Panc1 (cell line): ENCODE measurements at regions not wholly inside any gene's neighbourhood (a gene's known extent, or its start where the extent isn't known, plus 50 kb on each side); places are given as distances from the start of the nearest gene placed in this dataset.

Experiments used
- ATAC-seq: fragments of 200-7000 bp; cut with Tn5 transposase; 2 replicates; pipeline ENCODE4 v1.9.1; 2020; ENCODE audit warnings: mild to moderate bottlenecking, moderate library complexity
- BruUV-seq: library from RNA; stranded (reverse); fragments of 400-500 nt; replicated peaks from 2 replicates; lab custom pipeline; 2021; lab: Mats Ljungman, UMichigan
- CTCF ChIA-PET: fragments of 300-600 bp; sonication (Branson Sonifier 250); formaldehyde crosslinking; loops from one replicate; lab custom pipeline; 2022; ENCODE audit warnings: antibody characterized with exemption; lab: Charles Lee
- POLR2A ChIA-PET: fragments of 300-600 bp; sonication (Branson Sonifier 250); formaldehyde crosslinking; loops from one replicate; lab custom pipeline; 2022; ENCODE audit warnings: antibody characterized with exemption; lab: Charles Lee
- DNase-seq: peaks from one replicate; pipeline ENCODE4 v3.0.0-alpha.2; 2010; ENCODE audit warnings: low read depth, low spot score
- H3K27ac ChIP-seq: 2 replicates; pipeline ENCODE4 v1.5.1; 2011; ENCODE audit warnings: mild to moderate bottlenecking, low read length, inconsistent platforms
- H3K27me3 ChIP-seq: fragments of 200-500 bp; sonication (Bioruptor generic); 2 replicates; pipeline ENCODE4 v1.6.0; 2014; ENCODE audit warnings: low read length, inconsistent platforms; ENCODE audit not compliant: control insufficient read depth, insufficient read depth
- H3K36me3 ChIP-seq: fragments of 200-500 bp; sonication (Bioruptor generic); 2 replicates; pipeline ENCODE4 v1.5.1; 2014; ENCODE audit warnings: inconsistent platforms, mild to moderate bottlenecking, low read length, moderate library complexity; ENCODE audit not compliant: control insufficient read depth, insufficient read depth
- H3K4me1 ChIP-seq: 2 replicates; pipeline ENCODE4 v1.5.1; 2011; ENCODE audit warnings: inconsistent platforms, mild to moderate bottlenecking, low read length, moderate library complexity; ENCODE audit not compliant: control insufficient read depth, insufficient read depth
- H3K4me3 ChIP-seq, 2 experiments: 2 replicates each; pipeline ENCODE4 v1.5.1; 2011 to 2012; ENCODE audit warnings: low read depth in 2 of 2, low read length in 2 of 2, mild to moderate bottlenecking in 2 of 2, inconsistent platforms in 1 of 2, moderate library complexity in 1 of 2
- H3K9me3 ChIP-seq: fragments of 200-500 bp; sonication (Bioruptor generic); 2 replicates; pipeline ENCODE4 v1.5.1; 2014; ENCODE audit warnings: low read depth, mild to moderate bottlenecking, inconsistent platforms, low read length, moderate library complexity; ENCODE audit not compliant: control insufficient read depth, insufficient read depth
- POLR2AphosphoS5 ChIP-seq: IDR thresholded peaks from 2 replicates; pipeline ENCODE4 v1.6.1; 2012; ENCODE audit warnings: mild to moderate bottlenecking, low read depth, low read length, moderate library complexity
- SIN3A ChIP-seq: IDR thresholded peaks from 2 replicates; pipeline ENCODE4 v1.6.1; 2012; ENCODE audit warnings: low read depth, mild to moderate bottlenecking, low read length, moderate library complexity, borderline replicate concordance; ENCODE audit not compliant: insufficient read depth
- TCF7L2 ChIP-seq: IDR thresholded peaks from 2 replicates; pipeline ENCODE4 v1.6.1; 2011; ENCODE audit warnings: mild to moderate bottlenecking, low read depth, low read length, inconsistent platforms
- in situ Hi-C: cut with HindIII; loops from 2 replicates; pipeline ENCODE4 v1.10.0; 2016; ENCODE audit warnings: low sequenced_read_pairs, low pct_unique_long_range_greater_than_20kb
- intact Hi-C: fragments of 100-400 bp; cut with micrococcal nuclease; formaldehyde crosslinking; loops from one replicate; pipeline ENCODE4 v1.10.0; 2022; ENCODE audit not compliant: unreplicated experiment
- TF ChIP-seq, protein P1 (sequence below): fragments of 450-650 bp; IDR thresholded peaks from 2 replicates; pipeline ENCODE4 v1.5.1; 2017; ENCODE audit warnings: mild to moderate bottlenecking
- TF ChIP-seq, protein P2 (sequence below), 2 experiments: IDR thresholded peaks; 2 replicates each; pipeline ENCODE4 v1.6.1; 2011 to 2012; ENCODE audit warnings: low read depth in 2 of 2, control low read depth in 1 of 2, low read length in 1 of 2, mild to moderate bottlenecking in 1 of 2, moderate library complexity in 1 of 2; ENCODE audit not compliant: insufficient read depth in 1 of 2

DNA sequence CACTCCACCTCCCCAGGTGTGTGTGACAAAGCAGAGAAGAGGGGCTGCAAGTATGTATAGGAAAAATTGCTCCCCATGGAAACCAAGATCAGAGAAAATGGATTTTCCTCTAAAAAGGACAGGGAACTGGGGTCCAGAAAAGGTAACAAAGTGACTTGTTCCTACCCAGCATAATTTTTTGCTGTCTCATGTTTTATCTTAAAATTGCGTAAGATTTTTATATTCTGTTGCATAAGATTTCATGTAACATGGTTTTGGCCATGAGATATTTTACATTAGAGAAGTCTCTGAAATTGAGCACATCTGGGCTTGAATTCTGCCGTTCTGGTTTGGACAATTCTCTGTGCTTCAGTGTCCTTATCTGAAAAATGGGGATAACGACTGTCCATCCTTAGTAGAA lies 335.7 kb upstream of the RORA start:
- H3K27me3 ChIP-seq = no peaks in the 10 kb centered on the region
- no peak for ATAC-seq
- no peak overlapping the region for H3K27ac ChIP-seq
- H3K36me3 ChIP-seq = no peaks in the 10 kb centered on the region
- no peaks in the 10 kb centered on the region for H3K9me3 ChIP-seq
- no peak for TF ChIP-seq SIN3A
- TF ChIP-seq, protein P1, sequence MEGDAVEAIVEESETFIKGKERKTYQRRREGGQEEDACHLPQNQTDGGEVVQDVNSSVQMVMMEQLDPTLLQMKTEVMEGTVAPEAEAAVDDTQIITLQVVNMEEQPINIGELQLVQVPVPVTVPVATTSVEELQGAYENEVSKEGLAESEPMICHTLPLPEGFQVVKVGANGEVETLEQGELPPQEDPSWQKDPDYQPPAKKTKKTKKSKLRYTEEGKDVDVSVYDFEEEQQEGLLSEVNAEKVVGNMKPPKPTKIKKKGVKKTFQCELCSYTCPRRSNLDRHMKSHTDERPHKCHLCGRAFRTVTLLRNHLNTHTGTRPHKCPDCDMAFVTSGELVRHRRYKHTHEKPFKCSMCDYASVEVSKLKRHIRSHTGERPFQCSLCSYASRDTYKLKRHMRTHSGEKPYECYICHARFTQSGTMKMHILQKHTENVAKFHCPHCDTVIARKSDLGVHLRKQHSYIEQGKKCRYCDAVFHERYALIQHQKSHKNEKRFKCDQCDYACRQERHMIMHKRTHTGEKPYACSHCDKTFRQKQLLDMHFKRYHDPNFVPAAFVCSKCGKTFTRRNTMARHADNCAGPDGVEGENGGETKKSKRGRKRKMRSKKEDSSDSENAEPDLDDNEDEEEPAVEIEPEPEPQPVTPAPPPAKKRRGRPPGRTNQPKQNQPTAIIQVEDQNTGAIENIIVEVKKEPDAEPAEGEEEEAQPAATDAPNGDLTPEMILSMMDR = no peak
- TF ChIP-seq, protein P2, sequence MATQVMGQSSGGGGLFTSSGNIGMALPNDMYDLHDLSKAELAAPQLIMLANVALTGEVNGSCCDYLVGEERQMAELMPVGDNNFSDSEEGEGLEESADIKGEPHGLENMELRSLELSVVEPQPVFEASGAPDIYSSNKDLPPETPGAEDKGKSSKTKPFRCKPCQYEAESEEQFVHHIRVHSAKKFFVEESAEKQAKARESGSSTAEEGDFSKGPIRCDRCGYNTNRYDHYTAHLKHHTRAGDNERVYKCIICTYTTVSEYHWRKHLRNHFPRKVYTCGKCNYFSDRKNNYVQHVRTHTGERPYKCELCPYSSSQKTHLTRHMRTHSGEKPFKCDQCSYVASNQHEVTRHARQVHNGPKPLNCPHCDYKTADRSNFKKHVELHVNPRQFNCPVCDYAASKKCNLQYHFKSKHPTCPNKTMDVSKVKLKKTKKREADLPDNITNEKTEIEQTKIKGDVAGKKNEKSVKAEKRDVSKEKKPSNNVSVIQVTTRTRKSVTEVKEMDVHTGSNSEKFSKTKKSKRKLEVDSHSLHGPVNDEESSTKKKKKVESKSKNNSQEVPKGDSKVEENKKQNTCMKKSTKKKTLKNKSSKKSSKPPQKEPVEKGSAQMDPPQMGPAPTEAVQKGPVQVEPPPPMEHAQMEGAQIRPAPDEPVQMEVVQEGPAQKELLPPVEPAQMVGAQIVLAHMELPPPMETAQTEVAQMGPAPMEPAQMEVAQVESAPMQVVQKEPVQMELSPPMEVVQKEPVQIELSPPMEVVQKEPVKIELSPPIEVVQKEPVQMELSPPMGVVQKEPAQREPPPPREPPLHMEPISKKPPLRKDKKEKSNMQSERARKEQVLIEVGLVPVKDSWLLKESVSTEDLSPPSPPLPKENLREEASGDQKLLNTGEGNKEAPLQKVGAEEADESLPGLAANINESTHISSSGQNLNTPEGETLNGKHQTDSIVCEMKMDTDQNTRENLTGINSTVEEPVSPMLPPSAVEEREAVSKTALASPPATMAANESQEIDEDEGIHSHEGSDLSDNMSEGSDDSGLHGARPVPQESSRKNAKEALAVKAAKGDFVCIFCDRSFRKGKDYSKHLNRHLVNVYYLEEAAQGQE (IDR thresholded peaks at IDR 0.05; ENCODE audit: insufficient read depth in 1 of 2, low read depth in 2 of 2, low read length in 1 of 2) = no peak
- no peak for TF ChIP-seq TCF7L2
- no peak for TF ChIP-seq POLR2AphosphoS5
- ChIA-PET CTCF (no interaction called here), POLR2A (no interaction called here)
- no peaks in the 10 kb centered on the region for H3K4me1 ChIP-seq
- BruUV-seq = no TSS peak
- intact Hi-C loops = no loop called here
- DNase-seq = no peak
- in situ Hi-C loops = no loop called here
- H3K4me3 ChIP-seq = no peak overlapping the region

- Histone ChIP-seq H3K36me3 (no peaks in the 10 kb centered on the region), H3K27ac (no peak overlapping the region), H3K4me1 (no peaks in the 10 kb centered on the region), H3K9me3 (no peaks in the 10 kb centered on the region), H3K4me3 (no peak overlapping the region), H3K27me3 (no peaks in the 10 kb centered on the region; the same call in 1 of the 2 replicates)
- ChIA-PET CTCF (no interaction called here), POLR2A (no interaction called here)
- DNase-seq (no peak), ATAC-seq (no peak)
- no peak for TF ChIP-seq POLR2AphosphoS5
- TF ChIP-seq TCF7L2 = no peak
- TF ChIP-seq, protein P2 (IDR thresholded peaks at IDR 0.05; ENCODE audit: insufficient read depth in 1 of 2, low read depth in 2 of 2, low read length in 1 of 2) = no peak
- TF ChIP-seq SIN3A = no peak
- TF ChIP-seq, protein P1 = no peak
- no TSS peak for BruUV-seq
- in situ Hi-C loops = no loop called here
- intact Hi-C loops = loop anchor here (5.0 kb wide), 1 partner anchor 34 kb away; no protein-coding TSS in a partner anchor
Measured at GRCh38 chr15:61558172-61559136, 329.4 kb upstream of the RORA start.
